ENCODE measurements at regions not wholly inside any gene's neighbourhood (a gene's known extent, or its start where the extent isn't known, plus 50 kb on each side); places are given as distances from the start of the nearest gene placed in this dataset.
"Not testable (repeated sequence)": the region's sequence is repeated elsewhere in the genome, so short reads cannot be mapped to it uniquely, and the experiment has no call there.

DNA sequence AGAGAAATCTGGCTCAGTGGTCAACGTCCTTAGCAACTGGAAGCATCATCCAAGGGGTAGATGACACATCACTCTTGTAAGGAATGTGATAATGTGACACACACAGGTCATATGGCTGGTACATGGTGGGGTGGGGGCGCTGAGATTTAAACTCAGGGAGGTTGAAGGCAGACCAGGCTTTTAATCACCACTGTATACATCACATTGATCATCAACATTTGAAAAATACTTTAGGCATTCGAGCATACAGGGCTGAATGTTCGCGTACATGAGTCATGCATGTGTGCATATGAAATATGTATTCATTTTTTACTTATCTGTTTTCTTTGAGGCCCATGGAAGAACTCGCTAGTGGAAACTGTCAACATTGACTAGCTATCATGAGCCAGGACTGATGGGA, 976.4 kb downstream of the VRK1 start:
- DNase-seq (ENCODE audit: low read depth): no peak

DNA sequence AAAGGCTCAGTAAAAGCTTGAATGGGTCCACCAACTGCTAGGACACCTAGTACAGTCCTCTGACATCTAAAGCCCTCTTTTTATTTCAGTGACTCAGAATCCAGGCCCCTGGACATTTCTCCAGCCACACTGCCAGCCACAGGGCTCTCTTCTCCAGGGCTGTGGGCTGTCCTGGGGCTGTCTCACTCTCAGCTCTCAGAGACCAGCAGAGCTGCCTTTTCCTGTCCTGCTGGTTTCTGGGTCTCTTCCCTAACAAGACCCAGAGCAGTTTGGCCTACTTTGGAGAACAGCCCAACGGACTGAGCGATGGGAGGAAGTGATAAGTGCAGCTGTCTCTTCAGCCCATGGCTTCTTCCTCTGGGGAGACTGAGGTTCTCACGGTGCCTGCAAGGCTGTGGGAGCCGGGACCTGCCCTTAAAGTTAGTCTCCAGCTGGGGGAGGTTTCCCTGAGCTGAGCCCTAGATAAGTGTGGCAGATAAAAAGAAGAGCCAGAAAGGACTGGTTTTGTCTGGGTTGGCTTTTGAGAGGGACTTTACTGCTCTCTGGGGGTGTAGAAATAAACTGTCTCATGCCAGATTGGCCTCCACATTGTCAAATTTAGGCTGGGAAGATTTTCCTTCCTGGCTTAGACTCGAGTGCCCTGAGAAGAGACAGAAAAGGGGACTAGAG, 979.8 kb downstream of the VRK1 start:
- DNase-seq (ENCODE audit: low read depth): no peak

DNA sequence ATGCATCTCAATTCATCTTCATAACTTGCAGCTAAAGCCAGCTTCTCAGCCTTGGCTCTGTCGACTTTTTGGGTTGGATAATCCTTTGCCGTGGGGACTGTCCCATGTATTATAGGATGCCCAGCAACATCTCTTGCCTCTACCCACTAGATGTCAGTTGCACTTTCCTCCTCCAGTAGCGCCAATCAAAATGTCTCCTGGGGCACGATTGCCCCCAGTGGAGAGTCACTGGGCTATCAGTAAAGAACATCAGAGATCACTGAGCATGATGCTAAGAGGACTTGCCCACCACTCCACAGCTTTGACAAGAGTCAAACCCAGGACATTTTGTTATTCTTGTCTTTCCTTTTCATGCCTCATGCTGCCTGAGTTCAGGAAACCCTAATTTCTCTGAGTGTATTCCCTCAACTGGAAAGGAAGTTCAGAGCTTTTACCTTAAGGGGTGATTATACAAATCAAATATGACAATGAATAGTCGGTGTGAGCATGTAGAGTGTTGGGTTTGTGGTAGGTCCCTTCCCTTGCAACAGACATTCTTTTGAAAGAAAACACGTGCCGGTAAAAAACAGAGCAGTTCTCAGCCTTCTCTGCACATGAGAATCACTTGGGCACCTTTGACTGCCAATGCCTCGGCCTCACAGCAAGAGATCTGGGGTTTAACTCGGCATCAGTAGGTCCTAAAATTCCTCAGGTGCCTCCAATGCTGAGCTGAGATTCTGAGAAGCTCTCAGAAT, 980.6 kb downstream of the VRK1 start:
- DNase-seq (ENCODE audit: low read depth): no peak

DNA sequence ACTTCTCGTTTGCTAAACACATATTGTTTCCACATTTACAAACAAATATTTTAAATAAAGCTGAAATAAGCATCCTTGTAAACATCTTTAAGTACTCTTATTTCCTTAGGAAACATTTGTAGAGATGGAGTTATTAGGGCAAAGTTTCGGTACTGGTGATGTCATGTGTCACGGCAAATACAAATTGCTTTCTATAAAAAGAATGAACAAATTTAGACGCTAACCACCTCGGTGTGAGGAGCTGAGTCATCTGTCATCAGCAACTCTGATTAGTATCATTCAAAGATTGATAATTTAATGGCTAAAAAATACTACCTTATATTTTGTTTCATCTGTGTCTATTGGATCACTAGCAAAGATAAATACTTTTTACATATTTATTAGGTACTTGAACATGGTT, 982.0 kb downstream of the VRK1 start:
- no peak for DNase-seq (ENCODE audit: low read depth)

DNA sequence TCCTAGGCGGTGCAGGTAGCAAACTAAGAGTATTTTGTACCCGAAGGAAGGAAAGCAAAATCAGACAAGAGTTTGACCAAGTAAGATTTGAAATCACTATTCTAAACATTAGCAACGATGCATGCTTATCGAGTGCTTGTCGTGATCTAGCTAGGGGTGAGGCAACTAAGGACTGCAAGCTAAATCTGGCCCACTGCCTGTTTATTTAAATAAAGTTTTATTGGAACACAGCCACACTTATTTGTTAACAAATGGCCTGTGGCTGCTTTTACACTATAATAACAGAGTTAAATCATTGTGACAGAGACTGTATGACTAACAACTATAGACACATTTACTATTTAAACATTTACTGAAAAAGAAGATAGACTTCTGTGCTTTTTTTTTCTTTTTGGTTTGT, 983.6 kb downstream of the VRK1 start:
- DNase-seq (ENCODE audit: low read depth): no peak

DNA sequence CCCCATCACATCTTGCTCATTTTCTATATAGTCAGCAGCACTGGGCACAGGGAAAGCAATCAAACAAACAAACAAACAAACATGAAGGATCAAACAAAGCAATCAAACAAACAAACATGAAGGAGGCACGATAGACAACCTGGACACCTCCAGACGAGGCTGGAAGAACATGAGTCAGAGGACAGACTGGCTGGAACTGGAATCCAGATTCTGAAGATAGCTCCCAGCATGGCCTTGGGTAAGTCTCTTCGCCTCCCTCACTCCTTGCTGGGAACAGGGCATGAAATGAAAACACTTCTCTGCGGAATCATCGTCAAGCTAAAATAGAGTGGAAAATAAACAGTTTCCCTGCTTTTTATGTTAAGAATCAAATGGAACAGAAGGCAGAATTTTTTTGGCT, 984.8 kb downstream of the VRK1 start:
- no peak for DNase-seq (ENCODE audit: low read depth)

DNA sequence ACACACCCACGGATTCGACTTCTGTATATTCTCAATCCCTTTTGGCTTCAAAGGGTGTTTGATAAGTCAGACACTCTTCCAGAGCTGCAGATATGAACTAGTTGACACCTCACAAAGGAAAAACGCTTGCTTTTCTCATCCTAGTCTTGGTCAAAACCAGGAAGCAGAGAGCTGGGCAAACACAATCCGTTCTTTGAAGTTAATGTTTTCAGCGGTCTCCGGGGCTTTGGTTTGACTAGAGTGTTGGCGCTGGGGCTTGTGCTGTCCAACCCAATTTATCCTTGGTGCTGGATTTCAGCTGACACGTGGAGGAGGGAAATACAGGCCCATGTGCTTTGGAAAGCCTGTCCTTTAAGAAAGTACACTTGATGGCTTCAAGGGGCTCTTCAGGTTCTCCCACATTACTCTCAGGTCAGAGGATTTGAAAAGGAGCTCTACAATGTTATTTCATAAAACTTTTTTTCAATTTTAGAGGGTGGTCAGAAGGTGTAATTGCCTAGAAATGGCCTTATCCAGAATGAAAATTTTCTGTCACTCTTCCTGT, 985.8 kb downstream of the VRK1 start:
- DNase-seq (ENCODE audit: low read depth): no peak

DNA sequence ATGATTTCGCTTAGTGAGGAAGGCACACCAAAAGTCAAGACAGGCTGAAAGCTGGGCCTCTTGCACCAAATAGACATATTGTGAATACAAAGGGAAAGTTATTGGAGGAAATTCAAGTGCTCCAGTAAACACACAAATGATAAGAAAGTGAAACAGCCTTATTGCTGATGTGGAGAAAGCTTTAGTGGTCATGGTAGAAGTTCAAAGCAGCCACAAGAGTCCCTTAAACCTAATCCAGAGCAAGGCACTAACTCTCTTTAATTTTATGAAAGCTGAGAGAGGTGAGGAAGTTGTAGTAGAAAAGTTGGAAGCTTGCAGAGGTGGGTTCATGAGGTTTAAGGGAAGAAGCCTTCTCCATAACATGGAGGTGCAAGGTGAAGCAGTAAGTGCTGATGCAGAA, 988.3 kb downstream of the VRK1 start:
- DNase-seq (ENCODE audit: low read depth): no peak

DNA sequence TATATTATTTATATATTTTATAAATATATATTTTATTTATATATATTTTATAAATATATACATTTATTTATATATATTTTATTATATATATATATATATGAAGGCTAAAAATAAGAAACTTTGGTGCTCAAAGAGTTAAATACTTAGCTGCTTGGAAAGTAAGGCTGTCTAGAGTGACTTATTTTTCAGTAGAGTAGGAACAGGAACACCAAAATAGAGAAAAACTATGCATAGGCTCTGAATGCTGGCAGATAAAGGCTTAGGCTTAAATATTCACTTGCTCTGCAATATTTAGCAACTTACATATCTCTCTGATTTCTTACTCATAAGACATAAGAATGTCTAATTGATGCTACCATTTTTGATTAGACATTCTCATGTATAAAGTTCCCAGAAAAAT, 991.2 kb downstream of the VRK1 start:
- no peak for DNase-seq (ENCODE audit: low read depth)

DNA sequence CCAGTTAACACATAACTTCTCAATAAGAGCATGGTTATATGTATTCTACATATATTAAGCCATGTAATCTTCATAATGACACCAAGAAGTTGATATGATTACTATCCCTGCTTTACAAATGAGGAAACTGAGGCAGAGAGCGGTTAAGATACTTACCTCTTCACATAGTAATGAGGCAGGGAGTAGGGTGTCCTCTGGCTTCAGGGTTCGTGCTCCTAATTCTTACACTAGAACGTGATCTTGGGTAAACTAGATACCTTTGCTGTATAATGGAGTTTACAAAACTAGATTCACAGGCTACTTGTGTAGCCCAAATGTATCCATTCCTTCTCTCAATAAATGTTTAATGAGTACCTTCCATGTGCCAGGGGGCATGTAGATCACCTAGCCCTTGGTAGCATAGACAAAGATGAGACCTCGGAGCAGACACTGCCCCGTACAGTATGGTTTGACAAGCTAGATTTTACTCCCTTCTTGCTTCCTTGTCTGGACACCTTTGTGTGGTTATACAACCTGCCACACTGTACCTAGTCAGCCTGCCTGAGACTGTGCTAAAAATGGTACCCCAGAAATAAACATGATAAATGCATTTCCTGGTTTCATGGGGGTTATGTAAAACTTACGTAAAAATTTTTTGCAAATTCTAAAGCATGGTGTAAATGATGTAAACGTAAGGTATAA, 991.8 kb downstream of the VRK1 start:
- no peak for DNase-seq (ENCODE audit: low read depth)

DNA sequence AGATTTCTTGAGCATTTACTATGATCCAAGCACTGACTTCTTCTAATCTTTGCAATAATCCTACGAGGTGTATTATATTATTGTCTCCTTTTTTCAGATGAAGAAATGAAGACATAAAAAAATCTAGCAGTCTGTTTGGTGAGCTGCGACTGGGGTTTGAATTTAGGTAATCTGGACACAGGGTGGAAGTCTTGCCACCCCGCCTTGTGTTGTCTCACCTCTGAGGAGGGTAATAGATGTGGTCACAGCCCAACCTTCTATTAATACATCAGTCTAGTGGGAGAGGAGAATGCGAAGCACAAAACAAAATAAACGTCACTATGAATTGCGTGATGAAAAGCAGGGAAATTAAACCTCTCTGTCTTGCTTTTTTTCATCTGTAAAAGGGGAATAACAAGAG, 993.9 kb downstream of the VRK1 start:
- DNase-seq (ENCODE audit: low read depth): no peak

DNA sequence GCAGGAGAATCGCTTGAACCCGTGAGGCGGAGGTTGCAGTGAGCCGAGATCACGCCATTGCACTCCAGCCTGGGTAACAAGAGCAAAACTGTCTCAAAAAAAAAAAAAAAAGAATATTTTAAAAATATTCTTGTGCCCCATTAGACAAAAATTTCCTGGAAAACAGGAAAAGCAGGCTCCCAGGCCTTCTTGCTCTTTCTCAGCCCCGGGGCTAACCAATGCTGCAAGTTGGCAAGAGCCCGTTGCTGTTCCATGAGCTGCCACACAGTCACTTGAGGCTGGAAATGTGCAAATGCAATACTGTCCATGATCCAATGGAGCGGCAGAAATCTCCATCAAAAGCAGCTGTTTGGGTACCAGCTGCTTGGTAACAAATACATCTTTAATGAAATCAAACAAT, 994.7 kb downstream of the VRK1 start:
- no peak for DNase-seq (ENCODE audit: low read depth)

DNA sequence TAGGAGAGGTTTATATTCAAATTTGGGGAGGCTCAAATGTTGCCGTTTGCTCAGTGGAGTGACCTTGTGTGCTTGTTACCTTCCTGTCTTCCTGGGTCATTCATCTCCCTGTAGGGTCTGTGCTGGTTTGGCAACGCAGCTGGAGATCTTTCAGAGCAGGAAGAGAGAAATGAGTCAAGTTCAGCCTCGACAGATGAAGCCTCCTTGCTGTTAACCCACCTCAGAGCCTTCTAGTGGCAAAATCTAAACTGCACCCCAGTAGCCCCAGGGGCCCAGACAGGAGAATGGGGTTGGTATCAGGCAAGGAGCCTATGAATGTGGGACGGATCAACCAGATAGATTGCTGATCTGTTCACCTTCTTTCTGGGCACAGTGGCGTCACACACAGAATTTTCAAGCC, 999.3 kb downstream of the VRK1 start:
- no peak for DNase-seq (ENCODE audit: low read depth)

DNA sequence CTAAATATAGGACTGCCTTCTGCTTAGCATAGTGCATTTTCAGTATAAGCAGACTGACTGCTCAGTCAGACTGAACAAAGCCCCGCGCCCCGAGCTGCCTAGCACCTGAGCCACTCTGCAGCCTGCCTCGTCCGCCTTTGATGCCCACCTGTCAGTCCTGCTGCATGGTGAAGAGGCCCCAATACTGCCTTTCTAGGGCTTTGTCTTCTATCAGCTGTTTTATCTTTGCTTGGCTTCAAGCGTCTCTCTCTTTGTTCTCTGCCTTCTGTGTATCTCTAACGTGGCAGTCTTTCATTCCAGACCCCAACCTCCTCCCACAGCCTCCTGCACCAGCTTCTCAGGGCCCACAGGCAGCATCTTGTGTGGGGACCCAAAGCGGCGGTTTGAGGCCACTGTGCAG, 1001.0 kb downstream of the VRK1 start:
- DNase-seq (ENCODE audit: low read depth): no peak

DNA sequence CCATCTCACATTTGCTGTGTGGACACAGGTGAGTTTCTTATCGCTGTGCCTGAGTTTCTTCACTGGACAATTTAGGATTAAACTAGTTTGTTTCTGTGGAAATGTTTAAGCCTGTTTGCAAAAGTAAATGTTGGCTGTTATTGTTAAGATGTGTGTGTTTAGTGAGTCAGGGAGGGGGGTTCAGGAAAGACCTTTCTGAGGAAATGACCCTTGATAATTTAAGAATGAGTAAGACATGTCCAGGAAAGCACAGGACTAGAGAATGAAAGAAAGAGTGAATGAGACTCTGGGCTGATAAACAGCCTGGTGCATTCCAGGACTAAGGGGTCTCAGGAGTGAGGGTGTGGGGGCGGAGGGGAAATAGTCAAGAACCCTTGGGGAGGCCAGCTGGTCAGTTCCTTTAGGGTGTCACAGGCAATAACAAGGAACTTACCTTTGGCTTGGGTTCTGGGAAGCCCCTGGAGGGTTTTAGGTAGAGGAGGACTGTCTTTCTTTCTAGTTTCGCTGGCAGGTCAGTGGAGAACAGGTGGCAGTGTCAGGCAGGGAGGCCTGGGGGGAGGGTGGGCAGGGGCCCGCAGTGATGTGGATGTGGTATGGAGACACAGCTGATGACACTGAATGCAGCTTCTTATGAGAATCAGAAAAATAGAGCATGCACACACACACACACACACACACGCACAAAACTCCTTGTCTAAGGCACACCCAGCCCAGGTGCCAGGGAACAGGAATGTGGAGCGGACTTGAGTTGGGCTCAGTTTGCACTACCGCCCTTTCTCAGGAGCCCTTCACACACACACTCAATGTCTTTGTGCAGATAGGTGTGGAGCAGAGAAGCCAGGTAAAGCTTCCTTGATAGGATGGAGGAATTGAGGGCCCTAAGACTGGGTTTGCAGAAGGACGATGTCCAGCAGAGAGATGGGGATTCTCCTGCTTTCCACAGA, 1005.5 kb downstream of the VRK1 start:
- DNase-seq (ENCODE audit: low read depth): no peak

DNA sequence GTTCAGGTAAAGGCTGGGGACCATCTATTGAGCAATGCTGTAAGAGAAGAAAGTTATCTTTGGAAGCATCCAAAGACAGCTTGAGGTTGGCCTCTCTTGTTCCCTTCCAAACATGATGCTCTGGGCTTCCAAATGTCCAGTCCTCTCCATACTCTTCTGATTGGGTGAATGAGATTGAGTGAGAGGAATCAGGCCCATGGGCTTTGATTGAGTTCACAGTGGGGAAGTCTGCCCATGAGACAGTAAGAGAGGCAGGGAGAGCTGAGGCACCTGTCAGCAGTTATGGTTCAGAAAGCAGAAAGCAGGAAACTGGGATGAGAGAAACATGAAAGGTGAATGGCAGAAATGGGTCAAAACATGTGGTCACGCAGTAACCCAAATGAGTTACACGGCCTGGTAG, 1006.9 kb downstream of the VRK1 start:
- no peak for DNase-seq (ENCODE audit: low read depth)

DNA sequence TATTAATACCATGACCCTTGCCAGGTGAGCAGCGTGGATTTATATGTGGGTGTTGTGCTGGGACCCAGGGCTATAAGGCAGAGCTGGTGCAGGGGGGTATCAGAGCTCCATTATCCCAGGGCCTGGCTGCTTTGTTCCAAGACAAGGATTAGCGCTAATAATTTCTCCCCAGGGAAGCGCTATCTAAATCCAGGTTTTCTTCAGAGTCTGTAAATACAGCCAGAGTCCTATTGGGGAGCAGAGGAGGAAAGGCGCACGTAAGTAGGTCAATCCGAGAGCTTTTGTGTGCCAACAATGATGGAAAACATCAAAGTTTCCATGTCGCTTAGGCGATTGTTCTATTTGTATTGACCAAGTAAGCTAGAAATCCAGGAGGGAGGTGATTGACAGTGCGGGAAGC, 1009.7 kb downstream of the VRK1 start:
- DNase-seq (ENCODE audit: low read depth): no peak

DNA sequence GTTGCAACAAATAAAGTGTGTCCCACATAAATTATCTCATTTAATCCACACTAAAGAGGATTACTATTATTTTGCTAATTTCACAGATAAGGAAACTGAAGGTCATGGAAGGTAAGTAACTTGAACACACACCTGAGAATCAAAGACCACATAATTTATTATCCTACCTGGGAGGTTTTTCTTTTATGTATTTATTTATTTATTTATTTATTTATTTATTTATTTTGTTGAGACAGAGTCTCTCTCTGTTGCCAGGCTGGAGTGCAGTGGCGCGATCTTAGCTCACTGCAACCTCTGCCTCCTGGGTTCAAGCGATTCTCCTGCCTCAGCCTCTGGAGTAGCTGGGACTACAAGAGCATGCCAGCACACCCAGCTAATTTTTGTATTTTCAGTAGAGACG, 1011.4 kb downstream of the VRK1 start:
- not testable (repeated sequence) for DNase-seq (ENCODE audit: low read depth)

DNA sequence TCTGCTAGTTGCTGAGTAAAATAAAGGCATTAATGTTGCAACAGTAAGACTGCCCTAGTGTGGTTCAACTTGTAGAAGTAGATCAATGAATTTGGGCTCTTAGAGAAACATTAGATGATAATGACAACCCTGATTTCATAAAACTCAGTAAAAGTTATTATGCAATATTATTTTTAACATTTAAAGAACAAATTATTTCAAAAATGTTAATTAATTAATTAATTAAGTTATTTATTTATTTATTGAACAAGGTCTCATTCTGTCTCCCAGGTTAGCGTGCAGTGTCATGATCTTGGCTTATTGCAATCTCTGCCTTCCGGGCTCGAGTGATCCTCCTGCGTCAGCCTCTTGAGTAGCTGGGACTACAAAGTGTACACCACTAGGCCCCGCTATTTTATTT, 1016.4 kb downstream of the VRK1 start:
- no peak for DNase-seq (ENCODE audit: low read depth)

DNA sequence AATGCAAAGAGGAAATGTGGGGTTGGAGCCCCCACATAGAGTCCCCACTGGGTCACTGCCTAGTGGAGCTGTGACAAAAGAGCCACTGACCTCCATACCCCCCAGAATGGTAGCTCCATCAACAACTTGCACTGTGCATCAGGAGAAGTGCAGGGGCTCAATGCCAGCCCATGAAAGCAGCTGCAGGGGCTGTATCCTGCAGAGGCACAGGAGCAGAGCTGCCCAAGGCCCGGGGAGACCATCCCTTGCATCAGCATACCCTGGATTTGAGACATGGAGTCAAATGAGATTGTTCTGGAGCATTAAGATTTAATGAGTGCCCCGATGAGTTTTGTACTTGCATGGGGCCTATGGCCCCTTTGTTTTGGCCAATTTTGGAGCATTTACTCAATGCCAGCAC, 1023.6 kb downstream of the VRK1 start:
- DNase-seq (ENCODE audit: low read depth): no peak

DNA sequence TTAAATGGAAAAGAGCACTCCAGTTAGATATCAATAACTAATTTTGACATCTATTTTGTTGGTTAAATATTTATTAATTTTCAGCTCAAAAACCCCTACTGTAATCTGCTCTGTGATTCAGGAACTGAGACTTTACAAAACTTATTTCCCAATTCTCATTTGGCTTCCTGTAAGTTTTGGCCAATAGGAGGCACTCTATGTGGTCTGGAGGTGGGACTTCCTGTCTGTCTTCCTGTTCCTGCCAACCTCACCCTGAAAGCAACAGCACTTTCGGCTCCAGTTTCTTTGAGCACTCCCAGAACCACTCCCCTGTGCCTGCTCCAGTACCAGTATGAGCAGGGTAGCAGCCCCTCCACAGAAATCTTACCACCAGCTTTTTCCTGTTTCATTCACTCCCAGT, 1027.0 kb downstream of the VRK1 start:
- no peak for DNase-seq (ENCODE audit: low read depth)

All from myocyte (in vitro differentiated cells).